Cardiac fibroblast (primary cell): ENCODE measurements at regions not wholly inside any gene's neighbourhood (a gene's known extent, or its start where the extent isn't known, plus 50 kb on each side); places are given as distances from the start of the nearest gene placed in this dataset.

Experiments used
- DNase-seq, 2 donors: peaks; one replicate each; pipeline versions ENCODE4 v3.0.0 to v3.0.0-alpha.2; 2010; ENCODE audit warnings: low read depth in 2 of 2
- H3K4me3 ChIP-seq, 2 donors: replicated peaks in 1 of 2; 1 replicate in 1 of 2; 2 replicates in 1 of 2; pipeline ENCODE4 v1.5.1; 2011; ENCODE audit warnings: low read depth in 2 of 2, low read length in 2 of 2, mild to moderate bottlenecking in 2 of 2, moderate library complexity in 1 of 2
- CTCF ChIP-seq: IDR thresholded peaks from one replicate; pipeline ENCODE4 v1.5.1; 2011; ENCODE audit warnings: low read depth, mild to moderate bottlenecking, low read length, inconsistent platforms

- H3K4me3 ChIP-seq, result no peak overlapping the region
- no peak for TF ChIP-seq CTCF
- DNase-seq, result no peak
Observed at GRCh38 chr2:194735837-194736542, 921.0 kb upstream of the SLC39A10 start.

GRCh38 chr2:194730266-194730665, 926.8 kb upstream of the SLC39A10 start:
- no peak overlapping the region for H3K4me3 ChIP-seq
- no peak for TF ChIP-seq CTCF
- DNase-seq, result no peak

GRCh38 chr2:194725169-194725568, 931.9 kb upstream of the SLC39A10 start:
- TF ChIP-seq CTCF, result no peak
- H3K4me3 ChIP-seq, result no peak overlapping the region
- DNase-seq, result no peak

GRCh38 chr2:194723446-194723845, 933.6 kb upstream of the SLC39A10 start:
- no peak for DNase-seq
- H3K4me3 ChIP-seq, result no peak overlapping the region

GRCh38 chr2:194721227-194721626, 935.8 kb upstream of the SLC39A10 start:
- no peak for DNase-seq
- no peak overlapping the region for H3K4me3 ChIP-seq
- no peak for TF ChIP-seq CTCF

More at GRCh38 chr2:194723446-194723845, 933.6 kb upstream of the SLC39A10 start:
- no peak for TF ChIP-seq CTCF

- no peak for TF ChIP-seq CTCF
- H3K4me3 ChIP-seq, result no peak overlapping the region
- DNase-seq, result no peak
Observed at GRCh38 chr2:194720462-194720861, 936.6 kb upstream of the SLC39A10 start.

GRCh38 chr2:194718881-194719280, 938.1 kb upstream of the SLC39A10 start:
- H3K4me3 ChIP-seq, result no peak overlapping the region
- no peak for DNase-seq
- TF ChIP-seq CTCF, result no peak
